IMR-90 (cell line): ENCODE measurements at regions not wholly inside any gene's neighbourhood (a gene's known extent, or its start where the extent isn't known, plus 50 kb on each side); places are given as distances from the start of the nearest gene placed in this dataset.

Source experiments
- CEBPB ChIP-seq: IDR thresholded peaks from 2 replicates; pipeline ENCODE4 v1.6.1; 2012; ENCODE audit warnings: low read depth, low read length, improper control_type of control experiment
- CTCF ChIP-seq: conservative IDR thresholded peaks from 2 replicates; pipeline ENCODE4 v1.5.1; 2012; ENCODE audit warnings: mild to moderate bottlenecking, low read depth, low read length, improper control_type of control experiment
- ELK1 ChIP-seq: fragments of 150-350 bp; IDR thresholded peaks from 2 replicates; pipeline ENCODE4 v1.6.1; 2016; ENCODE audit warnings: low read depth, mild to moderate bottlenecking, low read length, moderate library complexity, borderline replicate concordance
- MXI1 ChIP-seq: IDR thresholded peaks from 2 replicates; pipeline ENCODE4 v1.6.1; 2012; ENCODE audit warnings: low read depth, mild to moderate bottlenecking, low read length, moderate library complexity, borderline replicate concordance
- USF2 ChIP-seq: fragments of 150-350 bp; IDR thresholded peaks from 2 replicates; pipeline ENCODE4 v1.6.1; 2017; ENCODE audit warnings: mild to moderate bottlenecking, antibody characterized with exemption, low read length, low read depth

GRCh38 chr15:85997618-85998017 is 82.1 kb upstream of the AGBL1 start:
- TF ChIP-seq MXI1: no peak
- no peak for TF ChIP-seq USF2
- TF ChIP-seq ELK1: no peak
- TF ChIP-seq CTCF: no peak
- no peak for TF ChIP-seq CEBPB
